DND-41 (cell line): ENCODE measurements at regions not wholly inside any gene's neighbourhood (a gene's known extent, or its start where the extent isn't known, plus 50 kb on each side); places are given as distances from the start of the nearest gene placed in this dataset.

Experiments used
- CTCF ChIP-seq: IDR thresholded peaks from 2 replicates; pipeline ENCODE4 v1.5.1; 2012; ENCODE audit warnings: borderline replicate concordance, low read length, moderate library complexity, mild to moderate bottlenecking; ENCODE audit not compliant: poor library complexity, severe bottlenecking; ENCODE audit errors: extremely low read depth
- EZH2 ChIP-seq: IDR thresholded peaks from 3 replicates; pipeline ENCODE4 v1.6.1; 2012; ENCODE audit warnings: borderline replicate concordance, low read depth, mild to moderate bottlenecking, moderate library complexity, low read length, inconsistent platforms; ENCODE audit not compliant: severe bottlenecking

GRCh38 chr10:36801660-36802059, 323.7 kb upstream of the ANKRD30A start:
- TF ChIP-seq CTCF (no peak), EZH2 (no peak)
